ENCODE measurements at regions not wholly inside any gene's neighbourhood (a gene's known extent, or its start where the extent isn't known, plus 50 kb on each side); places are given as distances from the start of the nearest gene placed in this dataset.

- Histone ChIP-seq H3K36me3 (replicated peaks in 1 of 2; ENCODE audit: control extremely low read depth in 1 of 2, control insufficient read depth in 1 of 2, extremely low read depth in 1 of 2, insufficient read depth in 2 of 2, low read length in 1 of 2) (no peaks in the 10 kb centered on the region), H3K4me1 (ENCODE audit: control insufficient read depth in 2 of 2, insufficient read depth in 2 of 2, low read length in 2 of 2) (no peaks in the 10 kb centered on the region), H3K79me2 (ENCODE audit: control insufficient read depth, insufficient read depth, low read length) (no peaks in the 10 kb centered on the region), H3K9ac (ENCODE audit: low read length) (no peak overlapping the region), H3K4me3 (ENCODE audit: control extremely low read depth in 1 of 5, extremely low read depth in 1 of 5, insufficient read depth in 1 of 5, low read depth in 2 of 5, low read length in 4 of 5) (no peak overlapping the region), H3K27ac (ENCODE audit: low read length in 2 of 2) (no peak overlapping the region), H2AFZ (ENCODE audit: insufficient read depth, low read depth, low read length, poor library complexity, severe bottlenecking) (no peak overlapping the region), H3K27me3 (replicated peaks in 1 of 4; ENCODE audit: control extremely low read depth in 1 of 4, control insufficient read depth in 3 of 4, insufficient read depth in 4 of 4, low read length in 3 of 4) (no peaks in the 10 kb centered on the region), H3K9me3 (ENCODE audit: control extremely low read depth in 1 of 3, control insufficient read depth in 2 of 3, insufficient read depth in 1 of 3, low read length in 2 of 3) (peaks cover 0 to 3% (median 0%) of the 10 kb centered on the region in 3 donors), H4K20me1 (ENCODE audit: control insufficient read depth, insufficient read depth, low read length, poor library complexity, severe bottlenecking) (no peaks in the 10 kb centered on the region), H3K4me2 (replicated peaks; ENCODE audit: low read depth, low read length, poor library complexity, severe bottlenecking) (no peak overlapping the region)
- ChIA-PET CTCF (no interaction called here), POLR2A (no interaction called here)
- TF ChIP-seq, protein P1, sequence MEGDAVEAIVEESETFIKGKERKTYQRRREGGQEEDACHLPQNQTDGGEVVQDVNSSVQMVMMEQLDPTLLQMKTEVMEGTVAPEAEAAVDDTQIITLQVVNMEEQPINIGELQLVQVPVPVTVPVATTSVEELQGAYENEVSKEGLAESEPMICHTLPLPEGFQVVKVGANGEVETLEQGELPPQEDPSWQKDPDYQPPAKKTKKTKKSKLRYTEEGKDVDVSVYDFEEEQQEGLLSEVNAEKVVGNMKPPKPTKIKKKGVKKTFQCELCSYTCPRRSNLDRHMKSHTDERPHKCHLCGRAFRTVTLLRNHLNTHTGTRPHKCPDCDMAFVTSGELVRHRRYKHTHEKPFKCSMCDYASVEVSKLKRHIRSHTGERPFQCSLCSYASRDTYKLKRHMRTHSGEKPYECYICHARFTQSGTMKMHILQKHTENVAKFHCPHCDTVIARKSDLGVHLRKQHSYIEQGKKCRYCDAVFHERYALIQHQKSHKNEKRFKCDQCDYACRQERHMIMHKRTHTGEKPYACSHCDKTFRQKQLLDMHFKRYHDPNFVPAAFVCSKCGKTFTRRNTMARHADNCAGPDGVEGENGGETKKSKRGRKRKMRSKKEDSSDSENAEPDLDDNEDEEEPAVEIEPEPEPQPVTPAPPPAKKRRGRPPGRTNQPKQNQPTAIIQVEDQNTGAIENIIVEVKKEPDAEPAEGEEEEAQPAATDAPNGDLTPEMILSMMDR (IDR thresholded peaks at IDR 0.05) = no peak
- TF ChIP-seq EZH2 (IDR thresholded peaks at IDR 0.05; ENCODE audit: borderline replicate concordance, insufficient read depth, low read depth, low read length, poor library complexity, severe bottlenecking) = no peak
- Mint-ChIP-seq H3K9me3 (ENCODE audit: insufficient read depth) (no peaks in the 10 kb centered on the region), H3K4me1 (no peaks in the 10 kb centered on the region), H3K27ac (no peak overlapping the region), H3K4me3 (no peak overlapping the region), H3K27me3 (peaks cover 20% of the 10 kb centered on the region)
- DNase-seq = no peak
- no peak for ATAC-seq (ENCODE audit: low read depth)
- intact Hi-C loops (cut with micrococcal nuclease) = no loop called here
- WGBS (ENCODE audit: insufficient coverage) = no CpG with 5 or more reads among the region's 2 CpGs
Observed at GRCh38 chr17:34067011-34067410, 188.1 kb upstream of the CCL2 start.

DNA sequence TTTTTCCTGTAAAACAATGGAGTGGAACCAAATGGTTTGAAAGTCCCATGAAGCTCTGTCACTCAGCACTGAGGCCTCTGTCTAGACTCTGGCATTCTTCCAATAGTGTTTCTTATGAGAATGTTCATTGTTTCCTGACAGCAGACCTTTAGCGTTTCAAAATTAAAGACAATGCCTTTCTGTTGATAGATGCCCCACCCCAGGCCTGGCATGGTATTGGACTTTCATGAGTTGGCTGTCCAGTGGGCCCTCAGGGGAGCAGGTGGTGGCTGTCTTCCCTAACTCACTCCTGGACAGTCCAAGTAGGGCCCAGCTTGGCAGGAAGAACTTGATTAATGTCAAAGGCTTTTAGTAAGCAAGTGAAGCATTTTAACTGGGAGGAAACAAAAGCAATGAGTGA is 186.5 kb upstream of the CCL2 start:
- Histone ChIP-seq H3K27me3 (replicated peaks in 1 of 4; ENCODE audit: control extremely low read depth in 1 of 4, control insufficient read depth in 3 of 4, insufficient read depth in 4 of 4, low read length in 3 of 4) (no peaks in the 10 kb centered on the region), H3K4me2 (replicated peaks; ENCODE audit: low read depth, low read length, poor library complexity, severe bottlenecking) (no peak overlapping the region), H3K79me2 (ENCODE audit: control insufficient read depth, insufficient read depth, low read length) (no peaks in the 10 kb centered on the region), H2AFZ (ENCODE audit: insufficient read depth, low read depth, low read length, poor library complexity, severe bottlenecking) (no peak overlapping the region), H3K4me3 (ENCODE audit: control extremely low read depth in 1 of 5, extremely low read depth in 1 of 5, insufficient read depth in 1 of 5, low read depth in 2 of 5, low read length in 4 of 5) (no peak overlapping the region), H3K36me3 (replicated peaks in 1 of 2; ENCODE audit: control extremely low read depth in 1 of 2, control insufficient read depth in 1 of 2, extremely low read depth in 1 of 2, insufficient read depth in 2 of 2, low read length in 1 of 2) (no peaks in the 10 kb centered on the region), H3K9me3 (ENCODE audit: control extremely low read depth in 1 of 3, control insufficient read depth in 2 of 3, insufficient read depth in 1 of 3, low read length in 2 of 3) (peaks cover 0 to 6% (median 0%) of the 10 kb centered on the region in 3 donors), H3K9ac (ENCODE audit: low read length) (no peak overlapping the region), H4K20me1 (ENCODE audit: control insufficient read depth, insufficient read depth, low read length, poor library complexity, severe bottlenecking) (no peaks in the 10 kb centered on the region), H3K4me1 (ENCODE audit: control insufficient read depth in 2 of 2, insufficient read depth in 2 of 2, low read length in 2 of 2) (no peaks in the 10 kb centered on the region), H3K27ac (ENCODE audit: low read length in 2 of 2) (peak overlapping the region in 1 of 2 donors; percentile 3)
- ChIA-PET CTCF (no interaction called here), POLR2A (no interaction called here)
- intact Hi-C loops (cut with micrococcal nuclease) = no loop called here
- no peaks in the 10 kb centered on the region for H3K9me3 Mint-ChIP-seq (ENCODE audit: insufficient read depth)
- no peak for TF ChIP-seq EZH2 (IDR thresholded peaks at IDR 0.05; ENCODE audit: borderline replicate concordance, insufficient read depth, low read depth, low read length, poor library complexity, severe bottlenecking)
- WGBS (ENCODE audit: insufficient coverage) = no CpG with 5 or more reads among the region's 1 CpG
- ATAC-seq (ENCODE audit: low read depth) (no peak), DNase-seq (no peak)
- peaks cover 11% of the 10 kb centered on the region for H3K27me3 Mint-ChIP-seq
- H3K4me3 Mint-ChIP-seq = no peak overlapping the region
- no peaks in the 10 kb centered on the region for H3K4me1 Mint-ChIP-seq
- no peak overlapping the region for H3K27ac Mint-ChIP-seq
